Prostate gland (tissue), 2 donors: ENCODE measurements at regions not wholly inside any gene's neighbourhood (a gene's known extent, or its start where the extent isn't known, plus 50 kb on each side); places are given as distances from the start of the nearest gene placed in this dataset.

Experiments
- DNase-seq: peaks from one replicate; pipeline ENCODE4 v3.0.0-alpha.2; 2019; ENCODE audit warnings: low spot score
- H3K27ac ChIP-seq, 2 donors: fragments of 200-600 bp; sonication (generic); 2 replicates each; pipeline ENCODE4 v1.5.1; 2017 to 2019
- H3K27me3 ChIP-seq: fragments of 200-600 bp; sonication (generic); replicated peaks from 2 replicates; pipeline ENCODE4 v1.5.1; 2019; ENCODE audit not compliant: insufficient read depth
- H3K36me3 ChIP-seq, 2 donors: fragments of 200-600 bp; sonication (generic); 1 replicate in 1 of 2; 2 replicates in 1 of 2; pipeline versions ENCODE4 v1.5.1 to v1.8.1; 2017 to 2019
- H3K4me1 ChIP-seq: fragments of 200-600 bp; sonication (generic); replicated peaks from 2 replicates; pipeline ENCODE4 v1.5.1; 2019
- H3K4me3 ChIP-seq, 2 donors: fragments of 200-600 bp; sonication (generic); 2 replicates each; pipeline ENCODE4 v1.5.1; 2017 to 2019
- H3K9me3 ChIP-seq: fragments of 200-600 bp; sonication (generic); 2 replicates; pipeline ENCODE4 v1.5.1; 2017
- POLR2A ChIP-seq: fragments of 450-650 bp; IDR thresholded peaks from one replicate; pipeline ENCODE4 v1.6.1; 2016; ENCODE audit warnings: antibody characterized with exemption, mild to moderate bottlenecking
- POLR2AphosphoS5 ChIP-seq: sonication (generic); formaldehyde crosslinking; IDR thresholded peaks from one replicate; pipeline ENCODE4 v1.6.1; 2017; ENCODE audit warnings: antibody characterized with exemption
- WGBS: methylation state at CpG from one replicate; pipeline ENCODE4 v1.1.5; 2018; 5-methylcytosine and 5-hydroxymethylcytosine counted together
- intact Hi-C: fragments of 100-400 bp; cut with DNase I; formaldehyde crosslinking; loops from one replicate; pipeline ENCODE4 v1.14.2; 2022
- TF ChIP-seq, protein P1 (sequence below), 4 experiments: fragments of 200-600 bp in 2 of 4; fragments of 450-650 bp in 2 of 4; sonication (generic) in 2 of 4; IDR thresholded peaks; 1 replicate in 3 of 4; 2 replicates in 1 of 4; pipeline ENCODE4 v1.5.1; 2016 to 2019; ENCODE audit warnings: antibody characterized with exemption in 4 of 4, mild to moderate bottlenecking in 2 of 4, moderate library complexity in 2 of 4

DNA sequence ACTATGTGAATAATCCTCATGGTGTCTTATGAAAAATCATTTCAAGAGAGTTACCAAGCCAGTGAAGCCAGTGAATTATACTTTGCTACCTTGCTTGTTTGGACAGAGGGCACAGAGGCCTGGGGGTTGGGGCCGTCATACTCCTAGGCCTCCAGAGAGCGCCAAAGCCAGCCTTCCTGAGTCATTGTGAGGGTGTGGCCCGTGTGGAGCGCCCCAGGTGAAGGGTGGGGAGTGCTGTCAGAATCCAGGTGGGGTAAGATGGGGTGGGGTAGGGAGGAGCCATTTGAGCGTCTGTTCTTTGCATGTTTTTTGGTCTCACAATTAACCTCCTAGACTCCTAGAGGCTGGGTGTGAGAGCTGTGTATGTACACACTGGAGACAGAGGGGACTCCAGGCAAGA is 71.1 kb downstream of the PERP start:
- TF ChIP-seq, protein P1, sequence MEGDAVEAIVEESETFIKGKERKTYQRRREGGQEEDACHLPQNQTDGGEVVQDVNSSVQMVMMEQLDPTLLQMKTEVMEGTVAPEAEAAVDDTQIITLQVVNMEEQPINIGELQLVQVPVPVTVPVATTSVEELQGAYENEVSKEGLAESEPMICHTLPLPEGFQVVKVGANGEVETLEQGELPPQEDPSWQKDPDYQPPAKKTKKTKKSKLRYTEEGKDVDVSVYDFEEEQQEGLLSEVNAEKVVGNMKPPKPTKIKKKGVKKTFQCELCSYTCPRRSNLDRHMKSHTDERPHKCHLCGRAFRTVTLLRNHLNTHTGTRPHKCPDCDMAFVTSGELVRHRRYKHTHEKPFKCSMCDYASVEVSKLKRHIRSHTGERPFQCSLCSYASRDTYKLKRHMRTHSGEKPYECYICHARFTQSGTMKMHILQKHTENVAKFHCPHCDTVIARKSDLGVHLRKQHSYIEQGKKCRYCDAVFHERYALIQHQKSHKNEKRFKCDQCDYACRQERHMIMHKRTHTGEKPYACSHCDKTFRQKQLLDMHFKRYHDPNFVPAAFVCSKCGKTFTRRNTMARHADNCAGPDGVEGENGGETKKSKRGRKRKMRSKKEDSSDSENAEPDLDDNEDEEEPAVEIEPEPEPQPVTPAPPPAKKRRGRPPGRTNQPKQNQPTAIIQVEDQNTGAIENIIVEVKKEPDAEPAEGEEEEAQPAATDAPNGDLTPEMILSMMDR (IDR thresholded peaks at IDR 0.05) = no peak
- TF ChIP-seq POLR2AphosphoS5 = no peak
- no peak for TF ChIP-seq POLR2A
- Histone ChIP-seq H3K4me3 (no peak overlapping the region), H3K36me3 (no peaks in the 10 kb centered on the region), H3K9me3 (no peaks in the 10 kb centered on the region), H3K4me1 (no peaks in the 10 kb centered on the region), H3K27me3 (no peaks in the 10 kb centered on the region), H3K27ac (no peak overlapping the region)
- intact Hi-C loops = no loop called here
- 71% methylated on average over 5 of the region's 5 CpGs for WGBS
- no peak for DNase-seq

DNA sequence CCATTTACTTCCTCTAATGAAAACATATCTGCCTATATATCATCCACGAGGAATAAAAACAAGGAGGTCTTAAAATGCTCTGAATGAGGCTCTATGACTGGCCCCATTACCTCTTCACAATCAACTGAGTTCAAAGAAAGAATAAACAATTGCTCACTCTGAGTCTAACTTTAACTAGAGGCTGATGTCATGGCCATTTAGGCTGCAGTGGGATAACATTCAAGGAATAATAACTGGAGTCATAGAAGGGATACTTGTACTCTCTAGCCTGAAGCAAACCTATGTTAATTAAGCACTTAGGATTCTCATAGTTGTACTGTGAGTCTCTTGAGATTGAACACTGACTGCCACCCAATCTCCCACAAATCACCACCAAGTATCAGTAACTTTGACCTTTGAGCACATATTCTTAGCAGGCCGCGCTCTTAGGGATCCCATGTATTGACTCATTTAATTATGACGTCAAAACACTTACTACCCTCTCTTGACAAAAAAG is 70.2 kb downstream of the PERP start:
- Histone ChIP-seq H3K4me1 (no peaks in the 10 kb centered on the region), H3K27me3 (no peaks in the 10 kb centered on the region), H3K27ac (no peak overlapping the region), H3K4me3 (no peak overlapping the region), H3K36me3 (no peaks in the 10 kb centered on the region), H3K9me3 (no peaks in the 10 kb centered on the region)
- DNase-seq = no peak
- TF ChIP-seq, protein P1 (IDR thresholded peaks at IDR 0.05) = no peak
- TF ChIP-seq POLR2A = no peak
- no peak for TF ChIP-seq POLR2AphosphoS5
- 84% methylated on average over 4 of the region's 4 CpGs for WGBS
- intact Hi-C loops = no loop called here

DNA sequence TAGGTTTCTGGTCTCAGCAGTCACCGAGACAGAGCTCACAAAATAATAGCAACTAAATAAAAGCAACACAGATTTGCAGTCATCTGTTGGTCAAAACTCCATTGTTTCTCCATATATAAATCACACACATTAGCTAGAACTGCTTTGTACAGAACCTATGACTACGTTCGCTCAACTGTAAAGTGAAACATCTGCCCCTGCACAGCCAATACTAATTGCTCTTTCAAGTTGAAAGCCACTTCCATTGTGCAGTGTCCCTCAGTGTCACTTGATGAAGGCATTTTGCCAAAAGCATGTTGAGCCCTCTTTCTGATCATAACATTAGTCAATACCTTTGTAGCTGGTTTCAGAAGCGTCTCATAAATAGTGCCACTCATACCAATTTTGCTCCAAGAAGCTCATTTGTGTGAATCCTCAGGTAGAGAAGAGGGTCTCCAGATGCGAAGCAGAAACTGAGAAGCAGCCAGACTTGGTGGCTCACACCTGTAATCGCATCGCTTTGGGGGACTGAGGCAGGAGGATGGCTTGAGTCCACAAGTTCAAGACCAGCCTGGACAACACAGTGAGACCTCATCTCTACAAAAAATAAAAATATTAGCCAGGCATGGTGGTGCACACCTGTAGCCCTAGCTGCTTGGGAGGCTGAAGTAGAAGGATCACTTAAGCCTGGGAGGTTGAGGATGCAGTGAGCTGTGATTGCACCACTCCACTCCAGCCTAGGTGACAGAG is 68.9 kb downstream of the PERP start:
- Histone ChIP-seq H3K27ac (no peak overlapping the region), H3K27me3 (no peaks in the 10 kb centered on the region), H3K4me1 (no peaks in the 10 kb centered on the region), H3K9me3 (no peaks in the 10 kb centered on the region), H3K4me3 (no peak overlapping the region), H3K36me3 (no peaks in the 10 kb centered on the region)
- no peak for TF ChIP-seq POLR2A
- TF ChIP-seq, protein P1 (IDR thresholded peaks at IDR 0.05) = no peak
- no peak for TF ChIP-seq POLR2AphosphoS5
- 94% methylated on average over 7 of the region's 7 CpGs for WGBS
- intact Hi-C loops = no loop called here
- DNase-seq = no peak
